Liver (tissue), 8 donors: ENCODE measurements at regions not wholly inside any gene's neighbourhood (a gene's known extent, or its start where the extent isn't known, plus 50 kb on each side); places are given as distances from the start of the nearest gene placed in this dataset.

Experiments
- DNase-seq: peaks from one replicate; pipeline ENCODE4 v3.0.0-alpha.2; 2017; ENCODE audit warnings: low spot score
- H3K27ac ChIP-seq, 2 donors: one replicate each; pipeline ENCODE4 v1.7.0; 2013; ENCODE audit warnings: inconsistent platforms in 2 of 2, low read length in 2 of 2, control low read depth in 1 of 2, low read depth in 1 of 2, mild to moderate bottlenecking in 1 of 2
- H3K27me3 ChIP-seq, 4 donors: one replicate each; pipeline versions ENCODE4 v1.6.1 to v1.7.0; 2013; ENCODE audit warnings: low read length in 3 of 4, inconsistent platforms in 1 of 4, mild to moderate bottlenecking in 1 of 4, moderate library complexity in 1 of 4; ENCODE audit not compliant: control insufficient read depth in 4 of 4, insufficient read depth in 4 of 4
- H3K36me3 ChIP-seq, 4 donors: one replicate each; pipeline versions ENCODE4 v1.6.1 to v1.7.0; 2013; ENCODE audit warnings: low read length in 3 of 4, mild to moderate bottlenecking in 3 of 4, low read depth in 1 of 4, moderate library complexity in 1 of 4; ENCODE audit not compliant: control insufficient read depth in 4 of 4, insufficient read depth in 3 of 4
- H3K4me1 ChIP-seq, 4 donors: one replicate each; pipeline versions ENCODE4 v1.6.1 to v1.7.0; 2013; ENCODE audit warnings: low read length in 3 of 4, mild to moderate bottlenecking in 3 of 4, moderate library complexity in 1 of 4; ENCODE audit not compliant: control insufficient read depth in 4 of 4, insufficient read depth in 4 of 4
- H3K4me3 ChIP-seq, 3 donors: one replicate each; pipeline versions ENCODE4 v1.6.1 to v1.7.0; 2013; ENCODE audit warnings: low read length in 3 of 3, control low read depth in 1 of 3, low read depth in 1 of 3, mild to moderate bottlenecking in 1 of 3
- H3K9ac ChIP-seq, 2 donors: one replicate each; pipeline ENCODE4 v1.7.0; 2013; ENCODE audit warnings: low read length in 2 of 2, mild to moderate bottlenecking in 2 of 2, moderate library complexity in 2 of 2, control low read depth in 1 of 2, low read depth in 1 of 2
- H3K9me3 ChIP-seq, 4 donors: one replicate each; pipeline versions ENCODE4 v1.6.1 to v1.7.0; 2013; ENCODE audit warnings: low read length in 3 of 4; ENCODE audit not compliant: control insufficient read depth in 4 of 4
- EGR1 ChIP-seq, 2 donors: IDR thresholded peaks; 2 replicates each; pipeline ENCODE4 v1.6.1; 2016 to 2018; ENCODE audit warnings: antibody characterized with exemption in 2 of 2, low read depth in 2 of 2
- FOXA1 ChIP-seq: IDR thresholded peaks from 2 replicates; pipeline ENCODE4 v1.6.1; 2016; ENCODE audit warnings: antibody characterized with exemption
- FOXA2 ChIP-seq: IDR thresholded peaks from 2 replicates; pipeline ENCODE4 v1.6.1; 2016; ENCODE audit warnings: antibody characterized with exemption
- GABPA ChIP-seq, 2 donors: IDR thresholded peaks in 1 of 2; conservative IDR thresholded peaks in 1 of 2; 2 replicates each; pipeline ENCODE4 v1.6.1; 2016; ENCODE audit warnings: antibody characterized with exemption in 2 of 2, mild to moderate bottlenecking in 1 of 2, moderate library complexity in 1 of 2
- HNF4A ChIP-seq, 2 donors: conservative IDR thresholded peaks; 2 replicates each; pipeline ENCODE4 v1.6.1; 2016; ENCODE audit warnings: antibody characterized with exemption in 2 of 2, mild to moderate bottlenecking in 2 of 2
- HNF4G ChIP-seq: IDR thresholded peaks from 2 replicates; pipeline ENCODE4 v1.6.1; 2016; ENCODE audit warnings: antibody characterized with exemption
- JUND ChIP-seq, 2 donors: IDR thresholded peaks; 2 replicates each; pipeline ENCODE4 v1.6.1; 2016; ENCODE audit warnings: antibody characterized with exemption in 2 of 2
- MAX ChIP-seq: IDR thresholded peaks from 2 replicates; pipeline ENCODE4 v1.6.1; 2016; ENCODE audit warnings: antibody characterized with exemption
- NR2F2 ChIP-seq: IDR thresholded peaks from 2 replicates; pipeline ENCODE4 v1.6.1; 2016; ENCODE audit warnings: antibody characterized with exemption
- RAD21 ChIP-seq, 2 donors: IDR thresholded peaks; 2 replicates each; pipeline ENCODE4 v1.6.1; 2016; ENCODE audit warnings: antibody characterized with exemption in 2 of 2, mild to moderate bottlenecking in 2 of 2
- RXRA ChIP-seq, 2 donors: IDR thresholded peaks; 2 replicates each; pipeline ENCODE4 v1.6.1; 2017 to 2018; ENCODE audit warnings: antibody characterized with exemption in 2 of 2, mild to moderate bottlenecking in 1 of 2
- SP1 ChIP-seq: IDR thresholded peaks from 2 replicates; pipeline ENCODE4 v1.6.1; 2018; ENCODE audit warnings: antibody characterized with exemption, mild to moderate bottlenecking
- TAF1 ChIP-seq: conservative IDR thresholded peaks from 2 replicates; pipeline ENCODE4 v1.6.1; 2016; ENCODE audit warnings: antibody characterized with exemption, mild to moderate bottlenecking
- YY1 ChIP-seq: IDR thresholded peaks from 2 replicates; pipeline ENCODE4 v1.6.1; 2016; ENCODE audit warnings: antibody characterized with exemption, mild to moderate bottlenecking
- WGBS: extraction: QIAGEN DNeasy Blood & Tissue Kit; methylation state at CpG from one replicate; pipeline ENCODE4 v1.1.7; 2013; 5-methylcytosine and 5-hydroxymethylcytosine counted together
- TF ChIP-seq, protein P1 (sequence below): fragments of 150-350 bp; IDR thresholded peaks from 2 replicates; pipeline ENCODE4 v1.5.1; 2017; ENCODE audit warnings: improper control_type of control experiment, low read depth, low read length; ENCODE audit not compliant: missing input control
- TF ChIP-seq, protein P2 (sequence below): IDR thresholded peaks from 2 replicates; pipeline ENCODE4 v1.6.1; 2016; ENCODE audit warnings: antibody characterized with exemption, mild to moderate bottlenecking
- TF ChIP-seq, protein P3 (sequence below): IDR thresholded peaks from 2 replicates; pipeline ENCODE4 v1.6.1; 2016; ENCODE audit warnings: antibody characterized with exemption
- TF ChIP-seq, protein P4 (sequence below): IDR thresholded peaks from 2 replicates; pipeline ENCODE4 v1.6.1; 2016; ENCODE audit warnings: antibody characterized with exemption
- donor health status: healthy.
- donor health status: healthy.
- donor health status: healthy.
- donor health status: healthy.
- donor health status: healthy.

- no peaks in the 10 kb centered on the region for H3K4me1 ChIP-seq
- no peaks in the 10 kb centered on the region for H3K27me3 ChIP-seq
- H3K9me3 ChIP-seq, result peaks cover 0 to 4% (median 0%) of the 10 kb centered on the region in 4 donors
- TF ChIP-seq, protein P1, sequence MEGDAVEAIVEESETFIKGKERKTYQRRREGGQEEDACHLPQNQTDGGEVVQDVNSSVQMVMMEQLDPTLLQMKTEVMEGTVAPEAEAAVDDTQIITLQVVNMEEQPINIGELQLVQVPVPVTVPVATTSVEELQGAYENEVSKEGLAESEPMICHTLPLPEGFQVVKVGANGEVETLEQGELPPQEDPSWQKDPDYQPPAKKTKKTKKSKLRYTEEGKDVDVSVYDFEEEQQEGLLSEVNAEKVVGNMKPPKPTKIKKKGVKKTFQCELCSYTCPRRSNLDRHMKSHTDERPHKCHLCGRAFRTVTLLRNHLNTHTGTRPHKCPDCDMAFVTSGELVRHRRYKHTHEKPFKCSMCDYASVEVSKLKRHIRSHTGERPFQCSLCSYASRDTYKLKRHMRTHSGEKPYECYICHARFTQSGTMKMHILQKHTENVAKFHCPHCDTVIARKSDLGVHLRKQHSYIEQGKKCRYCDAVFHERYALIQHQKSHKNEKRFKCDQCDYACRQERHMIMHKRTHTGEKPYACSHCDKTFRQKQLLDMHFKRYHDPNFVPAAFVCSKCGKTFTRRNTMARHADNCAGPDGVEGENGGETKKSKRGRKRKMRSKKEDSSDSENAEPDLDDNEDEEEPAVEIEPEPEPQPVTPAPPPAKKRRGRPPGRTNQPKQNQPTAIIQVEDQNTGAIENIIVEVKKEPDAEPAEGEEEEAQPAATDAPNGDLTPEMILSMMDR, result no peak
- TF ChIP-seq HNF4G (no peak), GABPA (IDR thresholded peaks at IDR 0.05 in 1 of 2, conservative IDR thresholded peaks at IDR 0.05 in 1 of 2) (no peak), JUND (IDR thresholded peaks at IDR 0.05) (no peak), FOXA1 (no peak), EGR1 (IDR thresholded peaks at IDR 0.05; ENCODE audit: low read depth in 2 of 2) (no peak), FOXA2 (no peak), RAD21 (IDR thresholded peaks at IDR 0.05) (no peak), TAF1 (no peak), MAX (no peak), RXRA (IDR thresholded peaks at IDR 0.05) (no peak), SP1 (no peak), NR2F2 (no peak), YY1 (no peak), HNF4A (conservative IDR thresholded peaks at IDR 0.05) (no peak)
- TF ChIP-seq, protein P2, sequence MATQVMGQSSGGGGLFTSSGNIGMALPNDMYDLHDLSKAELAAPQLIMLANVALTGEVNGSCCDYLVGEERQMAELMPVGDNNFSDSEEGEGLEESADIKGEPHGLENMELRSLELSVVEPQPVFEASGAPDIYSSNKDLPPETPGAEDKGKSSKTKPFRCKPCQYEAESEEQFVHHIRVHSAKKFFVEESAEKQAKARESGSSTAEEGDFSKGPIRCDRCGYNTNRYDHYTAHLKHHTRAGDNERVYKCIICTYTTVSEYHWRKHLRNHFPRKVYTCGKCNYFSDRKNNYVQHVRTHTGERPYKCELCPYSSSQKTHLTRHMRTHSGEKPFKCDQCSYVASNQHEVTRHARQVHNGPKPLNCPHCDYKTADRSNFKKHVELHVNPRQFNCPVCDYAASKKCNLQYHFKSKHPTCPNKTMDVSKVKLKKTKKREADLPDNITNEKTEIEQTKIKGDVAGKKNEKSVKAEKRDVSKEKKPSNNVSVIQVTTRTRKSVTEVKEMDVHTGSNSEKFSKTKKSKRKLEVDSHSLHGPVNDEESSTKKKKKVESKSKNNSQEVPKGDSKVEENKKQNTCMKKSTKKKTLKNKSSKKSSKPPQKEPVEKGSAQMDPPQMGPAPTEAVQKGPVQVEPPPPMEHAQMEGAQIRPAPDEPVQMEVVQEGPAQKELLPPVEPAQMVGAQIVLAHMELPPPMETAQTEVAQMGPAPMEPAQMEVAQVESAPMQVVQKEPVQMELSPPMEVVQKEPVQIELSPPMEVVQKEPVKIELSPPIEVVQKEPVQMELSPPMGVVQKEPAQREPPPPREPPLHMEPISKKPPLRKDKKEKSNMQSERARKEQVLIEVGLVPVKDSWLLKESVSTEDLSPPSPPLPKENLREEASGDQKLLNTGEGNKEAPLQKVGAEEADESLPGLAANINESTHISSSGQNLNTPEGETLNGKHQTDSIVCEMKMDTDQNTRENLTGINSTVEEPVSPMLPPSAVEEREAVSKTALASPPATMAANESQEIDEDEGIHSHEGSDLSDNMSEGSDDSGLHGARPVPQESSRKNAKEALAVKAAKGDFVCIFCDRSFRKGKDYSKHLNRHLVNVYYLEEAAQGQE, result no peak
- TF ChIP-seq, protein P3, sequence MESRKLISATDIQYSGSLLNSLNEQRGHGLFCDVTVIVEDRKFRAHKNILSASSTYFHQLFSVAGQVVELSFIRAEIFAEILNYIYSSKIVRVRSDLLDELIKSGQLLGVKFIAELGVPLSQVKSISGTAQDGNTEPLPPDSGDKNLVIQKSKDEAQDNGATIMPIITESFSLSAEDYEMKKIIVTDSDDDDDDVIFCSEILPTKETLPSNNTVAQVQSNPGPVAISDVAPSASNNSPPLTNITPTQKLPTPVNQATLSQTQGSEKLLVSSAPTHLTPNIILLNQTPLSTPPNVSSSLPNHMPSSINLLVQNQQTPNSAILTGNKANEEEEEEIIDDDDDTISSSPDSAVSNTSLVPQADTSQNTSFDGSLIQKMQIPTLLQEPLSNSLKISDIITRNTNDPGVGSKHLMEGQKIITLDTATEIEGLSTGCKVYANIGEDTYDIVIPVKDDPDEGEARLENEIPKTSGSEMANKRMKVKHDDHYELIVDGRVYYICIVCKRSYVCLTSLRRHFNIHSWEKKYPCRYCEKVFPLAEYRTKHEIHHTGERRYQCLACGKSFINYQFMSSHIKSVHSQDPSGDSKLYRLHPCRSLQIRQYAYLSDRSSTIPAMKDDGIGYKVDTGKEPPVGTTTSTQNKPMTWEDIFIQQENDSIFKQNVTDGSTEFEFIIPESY, result no peak
- TF ChIP-seq, protein P4, sequence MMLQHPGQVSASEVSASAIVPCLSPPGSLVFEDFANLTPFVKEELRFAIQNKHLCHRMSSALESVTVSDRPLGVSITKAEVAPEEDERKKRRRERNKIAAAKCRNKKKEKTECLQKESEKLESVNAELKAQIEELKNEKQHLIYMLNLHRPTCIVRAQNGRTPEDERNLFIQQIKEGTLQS, result no peak
- no peak overlapping the region for H3K27ac ChIP-seq
- no peak for DNase-seq
- H3K9ac ChIP-seq, result no peak overlapping the region
- no peaks in the 10 kb centered on the region for H3K36me3 ChIP-seq
- 86% methylated on average over 15 of the region's 15 CpGs for WGBS
- H3K4me3 ChIP-seq, result no peak overlapping the region
Observed at GRCh38 chr4:8738471-8738931, 133.1 kb downstream of the HMX1 start.
